Esophagus squamous epithelium (tissue), 5 donors: ENCODE measurements at regions not wholly inside any gene's neighbourhood (a gene's known extent, or its start where the extent isn't known, plus 50 kb on each side); places are given as distances from the start of the nearest gene placed in this dataset.
A peak's percentile ranks its signal among the peaks of the same experiment; 100 is the strongest.

Experiments
- DNase-seq: peaks from one replicate; lab custom pipeline; 2025; lab: John Stamatoyannopoulos, UW
- H3K27ac ChIP-seq, 4 donors: fragments of 200-600 bp; sonication (generic); one replicate each; pipeline ENCODE4 v1.5.1; 2016 to 2019; ENCODE audit warnings: mild to moderate bottlenecking in 1 of 4
- H3K27me3 ChIP-seq, 4 donors: fragments of 200-600 bp; sonication (generic); 1 replicate in 3 of 4; 2 replicates in 1 of 4; pipeline versions ENCODE4 v1.5.1 to v1.6.0; 2017 to 2021; ENCODE audit warnings: antibody characterized with exemption in 1 of 4
- H3K36me3 ChIP-seq, 3 donors: fragments of 200-600 bp; sonication (generic); one replicate each; pipeline ENCODE4 v1.5.1; 2016 to 2019
- H3K4me1 ChIP-seq, 3 donors: fragments of 200-600 bp; sonication (generic); one replicate each; pipeline ENCODE4 v1.5.1; 2017 to 2019
- H3K4me3 ChIP-seq, 4 donors: fragments of 200-600 bp; sonication (generic); 1 replicate in 3 of 4; 2 replicates in 1 of 4; pipeline ENCODE4 v1.5.1; 2016 to 2019; ENCODE audit warnings: mild to moderate bottlenecking in 2 of 4, moderate library complexity in 1 of 4
- H3K9me3 ChIP-seq, 3 donors: fragments of 200-600 bp; sonication (generic); one replicate each; pipeline ENCODE4 v1.5.1; 2016 to 2019
- POLR2A ChIP-seq, 4 donors: fragments of 450-650 bp; IDR thresholded peaks; one replicate each; pipeline ENCODE4 v1.6.1; 2017; ENCODE audit warnings: antibody characterized with exemption in 4 of 4, mild to moderate bottlenecking in 4 of 4, moderate library complexity in 3 of 4
- WGBS, 2 donors: methylation state at CpG; one replicate each; pipeline ENCODE4 v1.1.5; 2018; 5-methylcytosine and 5-hydroxymethylcytosine counted together
- intact Hi-C: fragments of 100-400 bp; cut with DNase I; formaldehyde crosslinking; loops from one replicate; pipeline ENCODE4 v1.15.0; 2022
- TF ChIP-seq, protein P1 (sequence below), 6 experiments: fragments of 450-650 bp in 4 of 6; fragments of 200-600 bp in 2 of 6; sonication (generic) in 2 of 6; IDR thresholded peaks; one replicate each; pipeline ENCODE4 v1.5.1; 2016 to 2019; ENCODE audit warnings: antibody characterized with exemption in 6 of 6, mild to moderate bottlenecking in 4 of 6, moderate library complexity in 4 of 6
- donor health status: DM: yes; HTN: yes; CAD: no.

DNA sequence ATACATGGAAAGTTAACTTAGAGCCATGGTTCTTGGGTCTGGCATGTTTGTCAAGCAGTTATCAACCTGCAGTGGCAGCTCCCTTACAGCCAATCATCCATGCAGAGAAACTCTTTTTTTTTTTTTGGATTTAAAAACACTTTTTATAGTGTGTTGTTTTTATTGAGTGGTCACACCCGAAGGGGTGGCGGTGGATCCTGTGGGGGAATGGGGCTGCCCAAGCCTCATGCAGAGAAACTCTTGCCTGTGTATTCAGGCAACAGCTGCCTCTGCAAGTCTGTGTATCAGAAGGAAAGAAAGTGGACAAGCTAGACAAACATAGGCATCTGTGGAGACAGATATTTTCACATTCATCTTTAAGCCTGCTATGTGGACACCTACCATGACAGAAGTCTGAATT is 104.8 kb downstream of the GLUL start:
- no peaks in the 10 kb centered on the region for H3K9me3 ChIP-seq
- TF ChIP-seq, protein P1, sequence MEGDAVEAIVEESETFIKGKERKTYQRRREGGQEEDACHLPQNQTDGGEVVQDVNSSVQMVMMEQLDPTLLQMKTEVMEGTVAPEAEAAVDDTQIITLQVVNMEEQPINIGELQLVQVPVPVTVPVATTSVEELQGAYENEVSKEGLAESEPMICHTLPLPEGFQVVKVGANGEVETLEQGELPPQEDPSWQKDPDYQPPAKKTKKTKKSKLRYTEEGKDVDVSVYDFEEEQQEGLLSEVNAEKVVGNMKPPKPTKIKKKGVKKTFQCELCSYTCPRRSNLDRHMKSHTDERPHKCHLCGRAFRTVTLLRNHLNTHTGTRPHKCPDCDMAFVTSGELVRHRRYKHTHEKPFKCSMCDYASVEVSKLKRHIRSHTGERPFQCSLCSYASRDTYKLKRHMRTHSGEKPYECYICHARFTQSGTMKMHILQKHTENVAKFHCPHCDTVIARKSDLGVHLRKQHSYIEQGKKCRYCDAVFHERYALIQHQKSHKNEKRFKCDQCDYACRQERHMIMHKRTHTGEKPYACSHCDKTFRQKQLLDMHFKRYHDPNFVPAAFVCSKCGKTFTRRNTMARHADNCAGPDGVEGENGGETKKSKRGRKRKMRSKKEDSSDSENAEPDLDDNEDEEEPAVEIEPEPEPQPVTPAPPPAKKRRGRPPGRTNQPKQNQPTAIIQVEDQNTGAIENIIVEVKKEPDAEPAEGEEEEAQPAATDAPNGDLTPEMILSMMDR (IDR thresholded peaks at IDR 0.05) = no peak
- no peak for TF ChIP-seq POLR2A (IDR thresholded peaks at IDR 0.05)
- H3K4me3 ChIP-seq = no peak overlapping the region
- no peaks in the 10 kb centered on the region for H3K36me3 ChIP-seq
- H3K4me1 ChIP-seq = peaks cover 5 to 25% (median 15%) of the 10 kb centered on the region in 3 donors
- WGBS, 2 donors = 65 to 76% methylated on average over 2 of the region's 2 CpGs
- no peak overlapping the region for H3K27ac ChIP-seq
- no peak for DNase-seq
- H3K27me3 ChIP-seq = no peaks in the 10 kb centered on the region
- intact Hi-C loops = no loop called here

DNA sequence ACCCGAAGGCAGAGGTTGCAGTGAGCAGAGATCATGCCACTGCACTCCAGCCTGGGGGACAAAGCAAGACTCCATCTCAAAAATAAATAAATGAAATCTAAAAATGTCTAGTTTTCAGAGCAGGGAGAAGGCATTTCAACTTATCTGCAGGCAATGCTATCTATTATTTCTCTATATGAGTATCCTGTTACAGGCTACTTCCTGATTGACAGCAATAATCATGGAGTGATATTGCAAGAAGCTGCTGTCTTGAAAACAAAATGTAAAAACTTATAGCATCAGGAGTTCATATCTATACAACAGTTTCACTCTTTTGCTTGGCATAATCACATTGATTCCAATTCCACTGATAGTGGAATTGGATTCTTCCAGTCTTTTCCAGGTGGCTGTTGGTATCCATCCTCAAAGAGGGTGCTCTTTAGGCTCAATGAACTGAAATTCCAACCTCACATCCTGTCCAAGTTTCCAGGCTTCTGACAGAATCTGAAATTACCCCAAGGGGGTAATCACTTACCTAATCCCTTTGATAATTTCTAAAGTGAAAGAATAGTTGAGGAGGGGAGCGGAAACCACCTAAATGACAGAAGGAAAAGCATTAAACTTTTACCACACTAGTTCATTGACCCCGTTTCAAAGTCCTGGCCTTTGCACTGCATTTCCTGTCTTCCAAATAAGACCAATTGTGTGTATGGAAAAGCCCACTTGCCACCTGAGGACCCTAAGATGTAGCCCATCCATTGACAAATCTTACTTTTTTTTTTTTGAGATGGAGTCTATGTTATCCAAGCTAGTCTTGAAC is 107.6 kb downstream of the GLUL start:
- intact Hi-C loops = no loop called here
- H3K9me3 ChIP-seq = no peaks in the 10 kb centered on the region
- DNase-seq = no peak
- TF ChIP-seq, protein P1 (IDR thresholded peaks at IDR 0.05) = no peak
- no peak for TF ChIP-seq POLR2A (IDR thresholded peaks at IDR 0.05)
- peaks cover 0 to under 1% (median 0%) of the 10 kb centered on the region in 3 donors for H3K4me1 ChIP-seq
- H3K36me3 ChIP-seq = no peaks in the 10 kb centered on the region
- 68 to 74% methylated on average over 3 of the region's 3 CpGs for WGBS, 2 donors
- H3K4me3 ChIP-seq = no peak overlapping the region
- no peak overlapping the region for H3K27ac ChIP-seq
- H3K27me3 ChIP-seq = no peaks in the 10 kb centered on the region

- Histone ChIP-seq H3K27ac (no peak overlapping the region), H3K4me3 (no peak overlapping the region), H3K27me3 (no peaks in the 10 kb centered on the region), H3K4me1 (no peaks in the 10 kb centered on the region), H3K9me3 (no peaks in the 10 kb centered on the region), H3K36me3 (no peaks in the 10 kb centered on the region)
- TF ChIP-seq, protein P1 (IDR thresholded peaks at IDR 0.05) = no peak
- TF ChIP-seq POLR2A (IDR thresholded peaks at IDR 0.05) = no peak
- 74 to 87% methylated on average over 5 to 6 of the region's 6 CpGs for WGBS, 2 donors
- intact Hi-C loops = no loop called here
- DNase-seq = no peak
Observed at GRCh38 chr1:182281541-182281940, 110.0 kb downstream of the GLUL start.

DNA sequence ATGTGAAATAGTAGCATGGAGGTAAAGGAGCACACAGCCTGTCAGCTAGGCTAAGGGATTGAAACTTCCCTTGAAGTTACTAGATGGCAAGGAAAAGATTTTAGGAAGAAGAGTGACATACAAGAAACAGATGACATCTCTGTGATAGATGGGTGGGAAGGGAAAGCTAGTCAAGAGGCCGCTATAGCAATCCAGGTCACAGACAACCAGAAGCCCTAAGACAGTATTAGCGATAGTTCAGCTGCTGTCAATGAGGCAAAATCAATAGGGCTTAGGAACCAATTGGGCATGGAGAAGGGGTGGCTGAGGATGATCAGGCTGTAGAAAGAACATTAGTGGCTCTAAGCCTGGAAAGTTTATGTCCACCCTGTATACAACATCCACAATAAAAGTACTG is 111.1 kb downstream of the GLUL start:
- no peak overlapping the region for H3K4me3 ChIP-seq
- no peaks in the 10 kb centered on the region for H3K4me1 ChIP-seq
- H3K27ac ChIP-seq = peak overlapping the region in 3 of 4 donors; percentile 35 to 63 (median 61)
- H3K27me3 ChIP-seq = no peaks in the 10 kb centered on the region
- DNase-seq = no peak
- TF ChIP-seq, protein P1 (IDR thresholded peaks at IDR 0.05) = no peak
- no peak for TF ChIP-seq POLR2A (IDR thresholded peaks at IDR 0.05)
- WGBS, 2 donors = 94 to 97% methylated on average over 2 of the region's 2 CpGs
- no peaks in the 10 kb centered on the region for H3K36me3 ChIP-seq
- H3K9me3 ChIP-seq = no peaks in the 10 kb centered on the region
- intact Hi-C loops = no loop called here

- WGBS, 2 donors = 50 to 69% methylated on average over 3 to 6 of the region's 9 CpGs
- Histone ChIP-seq H3K36me3 (no peaks in the 10 kb centered on the region), H3K9me3 (no peaks in the 10 kb centered on the region), H3K4me3 (no peak overlapping the region), H3K27me3 (no peaks in the 10 kb centered on the region), H3K4me1 (no peaks in the 10 kb centered on the region), H3K27ac (peak overlapping the region in 3 of 4 donors; percentile 35 to 63 (median 61))
- no peak for DNase-seq
- intact Hi-C loops = no loop called here
- TF ChIP-seq, protein P1 (IDR thresholded peaks at IDR 0.05) = no peak
- TF ChIP-seq POLR2A (IDR thresholded peaks at IDR 0.05) = no peak
Observed at GRCh38 chr1:182279724-182280503, 111.7 kb downstream of the GLUL start.
